Mammary epithelial cell (primary cell): ENCODE measurements at regions not wholly inside any gene's neighbourhood (a gene's known extent, or its start where the extent isn't known, plus 50 kb on each side); places are given as distances from the start of the nearest gene placed in this dataset.

Source experiments
- CTCF ChIP-seq, 2 donors: IDR thresholded peaks in 1 of 2; conservative IDR thresholded peaks in 1 of 2; 2 replicates each; pipeline ENCODE4 v1.5.1; 2011 to 2012; ENCODE audit warnings: inconsistent platforms in 2 of 2, low read length in 2 of 2, mild to moderate bottlenecking in 2 of 2, control low read depth in 1 of 2, low read depth in 1 of 2; ENCODE audit not compliant: insufficient read depth in 1 of 2; ENCODE audit errors: extremely low read depth in 1 of 2
- EZH2 ChIP-seq: IDR thresholded peaks from 2 replicates; pipeline ENCODE4 v1.6.1; 2012; ENCODE audit warnings: low read length, inconsistent platforms, borderline replicate concordance

GRCh38 chr21:31482460-31482859, 138.4 kb upstream of the TIAM1 start:
- TF ChIP-seq CTCF (conservative IDR thresholded peaks at IDR 0.05 in 1 of 2, IDR thresholded peaks at IDR 0.05 in 1 of 2; ENCODE audit: extremely low read depth in 1 of 2, insufficient read depth in 1 of 2, low read depth in 1 of 2, low read length in 2 of 2), result no peak
- TF ChIP-seq EZH2, result no peak
